Stimulated activated CD8-positive, alpha-beta memory T cell treated with anti-CD3 and anti-CD28 coated beads, Interleukin-4, amount 100 ng/mL, for 24 hours (primary cell): ENCODE measurements at regions not wholly inside any gene's neighbourhood (a gene's known extent, or its start where the extent isn't known, plus 50 kb on each side); places are given as distances from the start of the nearest gene placed in this dataset.

Experiments
- DNase-seq: peaks from one replicate; pipeline ENCODE4 v3.0.0-alpha.2; 2020; ENCODE audit warnings: low read depth

GRCh38 chr2:238985041-238985729 is 137.3 kb downstream of the TWIST2 start:
- DNase-seq, result no peak

DNA sequence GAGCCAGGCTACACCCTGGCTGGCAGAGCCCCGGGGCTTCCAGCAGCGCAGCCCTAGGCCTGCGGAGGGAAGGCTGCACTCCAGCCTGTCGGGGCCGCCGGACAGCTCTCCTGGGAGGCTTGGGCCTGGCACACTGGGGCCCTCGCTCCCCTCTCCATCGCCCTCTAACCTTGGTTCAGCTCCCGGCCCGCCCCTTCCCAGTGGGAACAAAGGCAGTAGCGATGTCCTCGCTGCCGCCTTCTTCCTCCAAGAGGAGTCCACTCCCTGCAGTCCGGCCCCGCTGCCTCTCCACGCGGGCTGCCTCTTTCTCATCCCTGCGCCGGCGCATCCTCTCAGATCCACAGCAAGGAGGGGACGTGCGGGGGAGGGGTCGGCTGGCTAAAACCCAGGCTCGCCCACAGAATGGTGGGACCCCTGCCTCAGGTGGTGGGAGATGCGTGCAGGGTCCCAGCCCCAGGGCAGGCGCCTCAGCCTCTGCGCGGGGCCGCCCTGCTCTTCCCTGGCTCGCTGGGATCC is 138.1 kb downstream of the TWIST2 start:
- no peak for DNase-seq

GRCh38 chr2:238986491-238987351 is 138.8 kb downstream of the TWIST2 start:
- no peak for DNase-seq

GRCh38 chr2:238987352-238987981 is 139.6 kb downstream of the TWIST2 start:
- no peak for DNase-seq

DNA sequence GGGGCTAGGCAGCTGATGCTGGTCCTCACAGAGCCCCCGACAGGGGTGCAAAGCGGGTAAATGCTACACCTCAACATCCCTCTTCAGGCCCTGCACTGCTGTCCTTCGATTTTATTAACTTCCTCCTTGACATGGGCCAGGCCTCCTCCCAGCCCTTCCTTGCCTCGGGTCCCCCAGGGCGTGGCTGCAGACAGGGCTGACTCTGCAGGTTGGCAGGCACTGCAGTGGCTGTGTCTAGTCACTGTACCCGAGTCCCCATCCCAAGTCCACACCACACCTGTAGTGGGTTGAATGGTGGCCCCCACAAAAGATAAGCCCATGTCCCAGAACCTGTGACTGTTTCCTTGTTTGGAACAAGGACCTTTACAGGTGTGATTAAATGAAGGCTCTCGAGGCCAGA is 140.2 kb downstream of the TWIST2 start:
- DNase-seq, result no peak

DNA sequence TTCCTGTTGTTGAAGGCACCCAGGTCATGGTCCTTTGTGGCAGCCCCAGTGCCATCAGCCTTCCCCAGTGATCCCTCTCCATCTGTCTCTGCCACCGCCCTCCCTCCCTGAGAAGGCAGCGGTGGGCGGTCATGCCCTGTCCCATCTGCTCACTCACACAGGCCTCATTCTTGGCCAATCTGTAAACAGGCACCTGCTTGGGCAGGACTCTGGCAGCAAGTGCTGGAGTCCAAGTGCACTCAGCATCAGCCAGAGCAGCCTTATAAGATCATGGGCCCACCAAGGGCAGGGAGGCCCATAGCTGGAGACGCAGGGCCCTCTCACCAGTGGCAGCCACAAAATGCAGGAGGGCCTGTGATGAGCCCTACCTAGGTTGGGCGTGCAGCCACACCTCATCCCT is 140.9 kb downstream of the TWIST2 start:
- no peak for DNase-seq

DNA sequence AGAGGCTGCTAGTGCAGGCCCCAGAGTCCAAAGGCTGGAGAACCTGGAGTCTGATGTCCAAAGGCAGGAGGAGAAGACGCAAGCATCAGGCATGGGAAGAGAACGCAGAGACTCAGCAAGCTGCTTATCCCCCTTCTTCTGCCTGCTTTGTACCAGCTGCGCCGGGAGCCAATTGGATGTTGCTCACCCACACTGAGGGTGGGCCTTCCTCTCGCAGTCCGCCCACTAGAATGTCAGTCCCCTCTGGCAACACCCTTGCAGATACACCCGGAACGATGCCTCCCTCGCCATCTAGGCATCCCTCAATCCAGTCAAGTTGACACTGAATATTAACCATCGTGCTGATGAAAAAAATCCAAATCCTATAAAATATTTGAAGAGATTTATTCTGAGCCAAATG is 141.6 kb downstream of the TWIST2 start:
- DNase-seq, result no peak

DNA sequence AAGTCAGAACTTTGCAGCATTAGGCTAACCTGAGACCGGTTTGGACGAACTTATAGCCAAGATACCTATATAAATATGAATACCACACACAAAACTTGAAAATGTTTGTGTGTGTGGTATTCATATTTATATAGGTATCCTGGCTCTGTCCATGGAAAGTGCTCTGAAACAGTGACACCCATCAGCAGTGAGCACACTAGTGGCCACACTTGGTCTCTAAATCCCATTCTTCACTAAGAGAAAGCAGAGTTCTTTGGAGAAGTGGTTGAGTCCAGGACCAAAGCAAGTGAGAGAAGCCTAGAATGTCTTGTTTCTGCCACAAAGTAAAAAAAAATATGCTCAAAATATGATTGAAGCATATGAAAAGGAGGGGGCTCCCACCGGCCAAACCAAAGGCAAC is 146.5 kb downstream of the TWIST2 start:
- no peak for DNase-seq

DNA sequence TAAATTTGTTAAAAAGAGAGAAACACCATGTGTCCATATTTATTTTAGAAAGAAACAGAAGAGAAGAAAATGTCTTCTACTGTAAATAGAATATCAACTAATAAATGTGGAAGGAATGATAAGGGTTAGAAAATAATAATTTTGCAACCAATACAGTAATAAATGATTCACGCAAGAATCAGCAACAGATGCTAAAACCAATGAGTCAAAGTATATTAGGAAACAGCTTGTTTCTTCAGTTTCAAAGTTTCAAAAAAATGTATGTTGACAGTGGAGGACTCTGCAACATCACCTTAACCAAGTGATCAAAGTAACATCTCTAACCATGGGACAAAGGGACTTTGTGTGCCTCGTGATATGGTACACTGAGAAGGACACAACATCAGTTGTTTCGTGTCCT is 147.0 kb downstream of the TWIST2 start:
- DNase-seq, result no peak

- no peak for DNase-seq
Measured at GRCh38 chr2:238995634-238996033, 147.7 kb downstream of the TWIST2 start.

DNA sequence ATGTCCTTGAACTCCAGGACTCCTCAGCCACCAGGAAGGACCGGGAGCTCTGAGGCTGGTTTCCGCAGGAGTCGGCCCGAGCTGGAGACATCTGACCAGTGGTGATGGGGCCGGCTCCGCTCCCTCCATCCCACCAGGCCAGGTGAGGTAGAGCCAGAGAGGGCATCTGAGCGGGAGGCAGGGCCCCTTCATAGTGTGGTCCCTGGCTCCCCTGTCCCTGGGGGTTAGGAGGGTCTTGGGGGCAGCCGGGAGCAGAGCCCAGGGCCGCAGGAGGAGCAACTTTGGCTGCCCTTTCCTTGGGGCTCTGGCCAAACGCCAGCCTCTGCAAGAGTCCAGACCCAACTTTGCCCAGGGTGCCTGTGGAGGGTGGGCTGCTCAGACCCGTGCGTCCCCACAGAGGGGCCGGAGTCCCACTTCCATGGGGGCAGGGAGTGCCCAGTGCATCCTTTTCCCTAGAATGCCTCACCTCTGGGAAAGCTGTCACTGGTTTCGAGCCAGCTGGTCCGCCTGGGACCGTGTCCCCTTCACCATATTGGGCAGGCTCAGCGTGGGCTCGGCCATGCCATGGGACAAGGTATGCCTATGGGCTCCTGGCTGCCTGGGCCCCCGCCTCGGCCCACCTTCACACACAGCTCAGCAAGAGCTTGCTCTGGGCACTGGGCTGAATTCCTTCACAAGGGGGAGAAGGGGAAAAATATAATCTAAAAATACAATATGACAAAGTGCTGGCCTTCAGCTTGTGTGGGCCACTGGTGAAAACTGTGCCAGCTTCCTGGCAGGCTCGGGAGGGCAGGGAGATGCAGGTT is 148.6 kb downstream of the TWIST2 start:
- DNase-seq, result no peak

DNA sequence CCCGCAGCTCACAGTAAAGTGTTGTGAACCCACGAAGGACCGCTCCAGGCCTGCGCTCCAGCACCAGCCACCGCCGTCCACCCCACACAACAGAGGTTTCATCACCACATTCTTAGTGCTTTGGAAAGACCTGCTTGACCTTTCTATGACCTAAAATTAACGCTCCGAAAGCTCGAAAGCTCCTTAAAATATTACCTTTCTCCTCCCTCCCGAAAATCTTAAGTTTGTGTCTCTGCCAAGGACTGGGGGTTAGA is 149.2 kb downstream of the TWIST2 start:
- no peak for DNase-seq

- no peak for DNase-seq
Measured at GRCh38 chr2:238997684-238998083, 149.8 kb downstream of the TWIST2 start.
